ENCODE measurements at regions not wholly inside any gene's neighbourhood (a gene's known extent, or its start where the extent isn't known, plus 50 kb on each side); places are given as distances from the start of the nearest gene placed in this dataset.

DNA sequence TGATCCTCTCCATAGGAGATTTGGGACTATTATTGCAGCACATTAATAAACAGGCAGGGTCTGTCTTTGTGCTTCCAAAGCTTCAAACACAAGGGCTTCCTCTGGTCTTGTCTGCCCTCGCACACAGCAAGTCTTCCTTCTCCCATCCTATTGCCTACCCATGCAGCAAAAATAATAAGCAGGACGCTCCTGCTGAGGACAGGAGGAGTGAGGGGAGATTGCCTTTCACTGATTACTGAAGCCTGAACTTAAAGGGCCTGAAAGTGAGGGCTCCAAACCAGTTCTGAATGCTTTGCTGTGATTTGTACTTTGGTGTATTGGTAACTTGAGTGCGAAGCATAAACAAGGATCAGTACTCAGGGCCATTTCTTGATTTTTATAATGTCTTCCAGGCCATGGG lies 197.6 kb upstream of the XYLT1 start:
- Histone ChIP-seq H3K9me3 (replicated peaks; ENCODE audit: insufficient read depth, low read length) (no peaks in the 10 kb centered on the region), H2AFZ (ENCODE audit: low read length) (no peak overlapping the region), H3K9ac (ENCODE audit: low read length) (no peak overlapping the region), H4K20me1 (ENCODE audit: insufficient read depth, low read length) (no peaks in the 10 kb centered on the region), H3K4me3 (ENCODE audit: low read length) (no peak overlapping the region), H3F3A (ENCODE audit: insufficient read depth, low read length) (no peaks in the 10 kb centered on the region), H3K27ac (ENCODE audit: low read length) (no peak overlapping the region), H3K9me2 (replicated peaks; ENCODE audit: insufficient read depth, low read length) (no peaks in the 10 kb centered on the region), H3K4me2 (ENCODE audit: low read depth, low read length) (no peak overlapping the region), H3K27me3 (replicated peaks; ENCODE audit: insufficient read depth, low read length) (no peaks in the 10 kb centered on the region), H3K79me2 (ENCODE audit: low read length) (no peaks in the 10 kb centered on the region), H3K4me1 (ENCODE audit: low read length) (no peaks in the 10 kb centered on the region), H3K36me3 (replicated peaks; ENCODE audit: insufficient read depth, low read length) (no peaks in the 10 kb centered on the region)
- no peak for DNase-seq
- TF ChIP-seq, protein P1, sequence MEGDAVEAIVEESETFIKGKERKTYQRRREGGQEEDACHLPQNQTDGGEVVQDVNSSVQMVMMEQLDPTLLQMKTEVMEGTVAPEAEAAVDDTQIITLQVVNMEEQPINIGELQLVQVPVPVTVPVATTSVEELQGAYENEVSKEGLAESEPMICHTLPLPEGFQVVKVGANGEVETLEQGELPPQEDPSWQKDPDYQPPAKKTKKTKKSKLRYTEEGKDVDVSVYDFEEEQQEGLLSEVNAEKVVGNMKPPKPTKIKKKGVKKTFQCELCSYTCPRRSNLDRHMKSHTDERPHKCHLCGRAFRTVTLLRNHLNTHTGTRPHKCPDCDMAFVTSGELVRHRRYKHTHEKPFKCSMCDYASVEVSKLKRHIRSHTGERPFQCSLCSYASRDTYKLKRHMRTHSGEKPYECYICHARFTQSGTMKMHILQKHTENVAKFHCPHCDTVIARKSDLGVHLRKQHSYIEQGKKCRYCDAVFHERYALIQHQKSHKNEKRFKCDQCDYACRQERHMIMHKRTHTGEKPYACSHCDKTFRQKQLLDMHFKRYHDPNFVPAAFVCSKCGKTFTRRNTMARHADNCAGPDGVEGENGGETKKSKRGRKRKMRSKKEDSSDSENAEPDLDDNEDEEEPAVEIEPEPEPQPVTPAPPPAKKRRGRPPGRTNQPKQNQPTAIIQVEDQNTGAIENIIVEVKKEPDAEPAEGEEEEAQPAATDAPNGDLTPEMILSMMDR (IDR thresholded peaks at IDR 0.05; ENCODE audit: low read length) = no peak
- TF ChIP-seq EZH2phosphoT487 (IDR thresholded peaks at IDR 0.05; ENCODE audit: low read length) (no peak), EZH2 (optimal IDR thresholded peaks at IDR 0.05; ENCODE audit: low read depth, low read length) (no peak)

DNA sequence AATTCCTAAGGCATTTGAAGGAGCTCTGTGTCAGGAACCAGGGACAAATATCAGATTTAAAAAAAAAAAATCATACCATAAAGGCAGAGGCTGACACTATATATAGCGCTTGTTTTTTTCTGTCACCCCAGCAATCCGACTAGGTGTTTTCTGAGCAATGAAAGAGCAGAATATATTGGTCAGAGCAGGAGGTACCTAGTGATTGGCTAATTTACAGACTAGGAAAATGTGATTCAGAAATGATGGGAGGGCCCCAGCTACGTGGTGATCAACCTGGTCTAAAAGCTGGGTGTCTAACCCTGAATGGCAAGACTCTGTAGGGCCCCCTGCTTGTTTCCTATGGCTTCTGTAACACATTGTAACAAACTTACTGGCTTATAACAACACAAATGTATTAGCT lies 195.5 kb upstream of the XYLT1 start:
- Histone ChIP-seq H3K4me1 (ENCODE audit: low read length) (no peaks in the 10 kb centered on the region), H3K27me3 (replicated peaks; ENCODE audit: insufficient read depth, low read length) (no peaks in the 10 kb centered on the region), H3K36me3 (replicated peaks; ENCODE audit: insufficient read depth, low read length) (no peaks in the 10 kb centered on the region), H3K4me2 (ENCODE audit: low read depth, low read length) (no peak overlapping the region), H3K9me2 (replicated peaks; ENCODE audit: insufficient read depth, low read length) (no peaks in the 10 kb centered on the region), H3K9me3 (replicated peaks; ENCODE audit: insufficient read depth, low read length) (no peaks in the 10 kb centered on the region), H3K79me2 (ENCODE audit: low read length) (no peaks in the 10 kb centered on the region), H3K4me3 (ENCODE audit: low read length) (no peak overlapping the region), H3F3A (ENCODE audit: insufficient read depth, low read length) (no peaks in the 10 kb centered on the region), H3K9ac (ENCODE audit: low read length) (no peak overlapping the region), H2AFZ (ENCODE audit: low read length) (no peak overlapping the region), H3K27ac (ENCODE audit: low read length) (no peak overlapping the region), H4K20me1 (ENCODE audit: insufficient read depth, low read length) (no peaks in the 10 kb centered on the region)
- no peak for TF ChIP-seq EZH2phosphoT487 (IDR thresholded peaks at IDR 0.05; ENCODE audit: low read length)
- TF ChIP-seq, protein P1 (IDR thresholded peaks at IDR 0.05; ENCODE audit: low read length) = no peak
- TF ChIP-seq EZH2 (optimal IDR thresholded peaks at IDR 0.05; ENCODE audit: low read depth, low read length) = no peak
- DNase-seq = no peak

DNA sequence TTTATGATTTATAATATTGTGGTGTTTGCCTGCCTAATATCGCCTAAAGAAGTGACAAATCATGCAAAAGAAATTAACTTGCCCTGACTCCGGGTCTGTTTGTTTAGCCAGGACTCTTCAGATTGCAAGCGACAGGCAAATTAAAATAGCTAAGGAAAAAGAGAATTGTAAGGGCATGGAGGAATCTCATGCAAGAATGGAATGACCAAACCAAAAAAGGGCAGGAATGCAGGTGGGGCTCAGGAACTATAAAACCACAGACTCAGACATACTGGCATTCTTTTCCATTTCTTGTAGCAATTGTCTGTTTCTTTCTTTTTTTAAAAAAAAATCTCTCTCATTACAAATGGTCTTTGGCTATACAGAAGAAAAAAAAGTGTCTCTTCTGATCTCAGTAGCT lies 188.1 kb upstream of the XYLT1 start:
- Histone ChIP-seq H3F3A (ENCODE audit: insufficient read depth, low read length) (no peaks in the 10 kb centered on the region), H3K9ac (ENCODE audit: low read length) (no peak overlapping the region), H3K36me3 (replicated peaks; ENCODE audit: insufficient read depth, low read length) (no peaks in the 10 kb centered on the region), H3K79me2 (ENCODE audit: low read length) (no peaks in the 10 kb centered on the region), H4K20me1 (ENCODE audit: insufficient read depth, low read length) (no peaks in the 10 kb centered on the region), H3K9me2 (replicated peaks; ENCODE audit: insufficient read depth, low read length) (no peaks in the 10 kb centered on the region), H3K27me3 (replicated peaks; ENCODE audit: insufficient read depth, low read length) (no peaks in the 10 kb centered on the region), H2AFZ (ENCODE audit: low read length) (no peak overlapping the region), H3K4me3 (ENCODE audit: low read length) (no peak overlapping the region), H3K27ac (ENCODE audit: low read length) (no peak overlapping the region), H3K4me1 (ENCODE audit: low read length) (no peaks in the 10 kb centered on the region), H3K9me3 (replicated peaks; ENCODE audit: insufficient read depth, low read length) (no peaks in the 10 kb centered on the region), H3K4me2 (ENCODE audit: low read depth, low read length) (no peak overlapping the region)
- no peak for DNase-seq
- TF ChIP-seq, protein P1 (IDR thresholded peaks at IDR 0.05; ENCODE audit: low read length) = no peak
- no peak for TF ChIP-seq EZH2phosphoT487 (IDR thresholded peaks at IDR 0.05; ENCODE audit: low read length)

All from MM.1S (cell line).